ENCODE measurements at regions not wholly inside any gene's neighbourhood (a gene's known extent, or its start where the extent isn't known, plus 50 kb on each side); places are given as distances from the start of the nearest gene placed in this dataset.
"Not testable (repeated sequence)": the region's sequence is repeated elsewhere in the genome, so short reads cannot be mapped to it uniquely, and the experiment has no call there.

- H3K9me3 ChIP-seq (ENCODE audit: control insufficient read depth in 5 of 5, low read length in 5 of 5): peaks cover 0 to 7% (median 0%) of the 10 kb centered on the region in 5 donors
- H3K4me3 ChIP-seq (ENCODE audit: low read depth in 1 of 5, low read length in 5 of 5): no peak overlapping the region
- H3K36me3 ChIP-seq (ENCODE audit: control insufficient read depth in 5 of 5, insufficient read depth in 5 of 5, low read length in 5 of 5): no peaks in the 10 kb centered on the region
- no peak overlapping the region for H3K9ac ChIP-seq (ENCODE audit: low read length in 5 of 5)
- H3K27ac ChIP-seq (ENCODE audit: low read depth, low read length): no peak overlapping the region
- peaks cover 0 to 4% (median 3%) of the 10 kb centered on the region in 5 donors for H3K27me3 ChIP-seq (ENCODE audit: control insufficient read depth in 5 of 5, insufficient read depth in 4 of 5, low read length in 5 of 5)
- H3K4me1 ChIP-seq (ENCODE audit: control insufficient read depth in 5 of 5, insufficient read depth in 5 of 5, low read length in 5 of 5): no peaks in the 10 kb centered on the region
These were observed 157.5 kb downstream of the UNC5CL start for GRCh38 chr6:40881501-40881900.

- Histone ChIP-seq H3K9ac (ENCODE audit: low read length in 5 of 5) (no peak overlapping the region), H3K36me3 (ENCODE audit: control insufficient read depth in 5 of 5, insufficient read depth in 5 of 5, low read length in 5 of 5) (no peaks in the 10 kb centered on the region), H3K9me3 (ENCODE audit: control insufficient read depth in 5 of 5, low read length in 5 of 5) (peaks cover 0 to 7% (median 0%) of the 10 kb centered on the region in 5 donors), H3K27me3 (ENCODE audit: control insufficient read depth in 5 of 5, insufficient read depth in 4 of 5, low read length in 5 of 5) (peaks cover 0 to 4% (median 3%) of the 10 kb centered on the region in 5 donors), H3K27ac (ENCODE audit: low read depth, low read length) (no peak overlapping the region), H3K4me1 (ENCODE audit: control insufficient read depth in 5 of 5, insufficient read depth in 5 of 5, low read length in 5 of 5) (no peaks in the 10 kb centered on the region), H3K4me3 (ENCODE audit: low read depth in 1 of 5, low read length in 5 of 5) (no peak overlapping the region)
These were observed 158.1 kb downstream of the UNC5CL start for GRCh38 chr6:40880906-40881305.

- Histone ChIP-seq H3K4me3 (ENCODE audit: low read depth in 1 of 5, low read length in 5 of 5) (no peak overlapping the region), H3K27me3 (ENCODE audit: control insufficient read depth in 5 of 5, insufficient read depth in 4 of 5, low read length in 5 of 5) (peaks cover 4 to 13% (median 6%) of the 10 kb centered on the region in 5 donors), H3K9ac (ENCODE audit: low read length in 5 of 5) (no peak overlapping the region), H3K4me1 (ENCODE audit: control insufficient read depth in 5 of 5, insufficient read depth in 5 of 5, low read length in 5 of 5) (no peaks in the 10 kb centered on the region), H3K27ac (ENCODE audit: low read depth, low read length) (no peak overlapping the region), H3K9me3 (ENCODE audit: control insufficient read depth in 5 of 5, low read length in 5 of 5) (peaks cover 0 to 7% (median 0%) of the 10 kb centered on the region in 5 donors), H3K36me3 (ENCODE audit: control insufficient read depth in 5 of 5, insufficient read depth in 5 of 5, low read length in 5 of 5) (no peaks in the 10 kb centered on the region)
These were observed 159.9 kb downstream of the UNC5CL start for GRCh38 chr6:40879169-40879568.

- no peaks in the 10 kb centered on the region for H3K4me1 ChIP-seq (ENCODE audit: control insufficient read depth in 5 of 5, insufficient read depth in 5 of 5, low read length in 5 of 5)
- peaks cover 4 to 16% (median 10%) of the 10 kb centered on the region in 5 donors for H3K27me3 ChIP-seq (ENCODE audit: control insufficient read depth in 5 of 5, insufficient read depth in 4 of 5, low read length in 5 of 5)
- no peak overlapping the region for H3K9ac ChIP-seq (ENCODE audit: low read length in 5 of 5)
These were observed 161.7 kb downstream of the UNC5CL start for GRCh38 chr6:40877362-40877761.

GRCh38 chr6:40876336-40876735 is 162.7 kb downstream of the UNC5CL start:
- no peak overlapping the region for H3K4me3 ChIP-seq (ENCODE audit: low read depth in 1 of 5, low read length in 5 of 5)
- H3K36me3 ChIP-seq (ENCODE audit: control insufficient read depth in 5 of 5, insufficient read depth in 5 of 5, low read length in 5 of 5): no peaks in the 10 kb centered on the region
- peaks cover 4 to 16% (median 10%) of the 10 kb centered on the region in 5 donors for H3K27me3 ChIP-seq (ENCODE audit: control insufficient read depth in 5 of 5, insufficient read depth in 4 of 5, low read length in 5 of 5)
- no peak overlapping the region for H3K9ac ChIP-seq (ENCODE audit: low read length in 5 of 5)
- peaks cover 0 to 7% (median 0%) of the 10 kb centered on the region in 5 donors for H3K9me3 ChIP-seq (ENCODE audit: control insufficient read depth in 5 of 5, low read length in 5 of 5)
- H3K4me1 ChIP-seq (ENCODE audit: control insufficient read depth in 5 of 5, insufficient read depth in 5 of 5, low read length in 5 of 5): no peaks in the 10 kb centered on the region
- no peak overlapping the region for H3K27ac ChIP-seq (ENCODE audit: low read depth, low read length)

More at GRCh38 chr6:40877362-40877761, 161.7 kb downstream of the UNC5CL start:
- peaks cover 0 to 7% (median 0%) of the 10 kb centered on the region in 5 donors for H3K9me3 ChIP-seq (ENCODE audit: control insufficient read depth in 5 of 5, low read length in 5 of 5)
- no peak overlapping the region for H3K27ac ChIP-seq (ENCODE audit: low read depth, low read length)
- no peaks in the 10 kb centered on the region for H3K36me3 ChIP-seq (ENCODE audit: control insufficient read depth in 5 of 5, insufficient read depth in 5 of 5, low read length in 5 of 5)
- H3K4me3 ChIP-seq (ENCODE audit: low read depth in 1 of 5, low read length in 5 of 5): no peak overlapping the region

GRCh38 chr6:40874495-40874894 is 164.5 kb downstream of the UNC5CL start:
- peaks cover 0 to 4% (median 0%) of the 10 kb centered on the region in 5 donors for H3K9me3 ChIP-seq (ENCODE audit: control insufficient read depth in 5 of 5, low read length in 5 of 5)
- peaks cover 4 to 16% (median 10%) of the 10 kb centered on the region in 5 donors for H3K27me3 ChIP-seq (ENCODE audit: control insufficient read depth in 5 of 5, insufficient read depth in 4 of 5, low read length in 5 of 5)
- no peak overlapping the region for H3K27ac ChIP-seq (ENCODE audit: low read depth, low read length)
- H3K36me3 ChIP-seq (ENCODE audit: control insufficient read depth in 5 of 5, insufficient read depth in 5 of 5, low read length in 5 of 5): no peaks in the 10 kb centered on the region
- H3K4me3 ChIP-seq (ENCODE audit: low read depth in 1 of 5, low read length in 5 of 5): no peak overlapping the region
- no peaks in the 10 kb centered on the region for H3K4me1 ChIP-seq (ENCODE audit: control insufficient read depth in 5 of 5, insufficient read depth in 5 of 5, low read length in 5 of 5)
- H3K9ac ChIP-seq (ENCODE audit: low read length in 5 of 5): no peak overlapping the region

GRCh38 chr6:40871424-40871823 is 167.6 kb downstream of the UNC5CL start:
- Histone ChIP-seq H3K36me3 (ENCODE audit: control insufficient read depth in 5 of 5, insufficient read depth in 5 of 5, low read length in 5 of 5) (no peaks in the 10 kb centered on the region), H3K27ac (ENCODE audit: low read depth, low read length) (no peak overlapping the region), H3K9me3 (ENCODE audit: control insufficient read depth in 5 of 5, low read length in 5 of 5) (no peaks in the 10 kb centered on the region), H3K4me1 (ENCODE audit: control insufficient read depth in 5 of 5, insufficient read depth in 5 of 5, low read length in 5 of 5) (no peaks in the 10 kb centered on the region), H3K9ac (ENCODE audit: low read length in 5 of 5) (no peak overlapping the region), H3K27me3 (ENCODE audit: control insufficient read depth in 5 of 5, insufficient read depth in 4 of 5, low read length in 5 of 5) (peaks cover 0 to 16% (median 8%) of the 10 kb centered on the region in 5 donors), H3K4me3 (ENCODE audit: low read depth in 1 of 5, low read length in 5 of 5) (no peak overlapping the region)

- H3K27ac ChIP-seq (ENCODE audit: low read depth, low read length); H3K4me3 ChIP-seq (ENCODE audit: low read depth in 1 of 5, low read length in 5 of 5); H3K4me1 ChIP-seq (ENCODE audit: control insufficient read depth in 5 of 5, insufficient read depth in 5 of 5, low read length in 5 of 5); H3K36me3 ChIP-seq (ENCODE audit: control insufficient read depth in 5 of 5, insufficient read depth in 5 of 5, low read length in 5 of 5); H3K27me3 ChIP-seq (ENCODE audit: control insufficient read depth in 5 of 5, insufficient read depth in 4 of 5, low read length in 5 of 5); H3K9ac ChIP-seq (ENCODE audit: low read length in 5 of 5): not testable (repeated sequence)
- peaks cover 0 to 10% (median 7%) of the 10 kb centered on the region in 5 donors for H3K9me3 ChIP-seq (ENCODE audit: control insufficient read depth in 5 of 5, low read length in 5 of 5)
These were observed 170.7 kb downstream of the UNC5CL start for GRCh38 chr6:40868089-40868865.

- not testable (repeated sequence) for H3K36me3 ChIP-seq (ENCODE audit: control insufficient read depth in 5 of 5, insufficient read depth in 5 of 5, low read length in 5 of 5); H3K9ac ChIP-seq (ENCODE audit: low read length in 5 of 5); H3K4me3 ChIP-seq (ENCODE audit: low read depth in 1 of 5, low read length in 5 of 5); H3K4me1 ChIP-seq (ENCODE audit: control insufficient read depth in 5 of 5, insufficient read depth in 5 of 5, low read length in 5 of 5); H3K27ac ChIP-seq (ENCODE audit: low read depth, low read length); H3K27me3 ChIP-seq (ENCODE audit: control insufficient read depth in 5 of 5, insufficient read depth in 4 of 5, low read length in 5 of 5)
- peaks cover 0 to 10% (median 7%) of the 10 kb centered on the region in 5 donors for H3K9me3 ChIP-seq (ENCODE audit: control insufficient read depth in 5 of 5, low read length in 5 of 5)
These were observed 171.5 kb downstream of the UNC5CL start for GRCh38 chr6:40867527-40867926.

- H3K27ac ChIP-seq (ENCODE audit: low read depth, low read length); H3K27me3 ChIP-seq (ENCODE audit: control insufficient read depth in 5 of 5, insufficient read depth in 4 of 5, low read length in 5 of 5); H3K4me1 ChIP-seq (ENCODE audit: control insufficient read depth in 5 of 5, insufficient read depth in 5 of 5, low read length in 5 of 5); H3K9ac ChIP-seq (ENCODE audit: low read length in 5 of 5); H3K36me3 ChIP-seq (ENCODE audit: control insufficient read depth in 5 of 5, insufficient read depth in 5 of 5, low read length in 5 of 5); H3K4me3 ChIP-seq (ENCODE audit: low read depth in 1 of 5, low read length in 5 of 5): not testable (repeated sequence)
- peaks cover 0 to 10% (median 7%) of the 10 kb centered on the region in 5 donors for H3K9me3 ChIP-seq (ENCODE audit: control insufficient read depth in 5 of 5, low read length in 5 of 5)
These were observed 173.8 kb downstream of the UNC5CL start for GRCh38 chr6:40865259-40865658.
